Endodermal cell (in vitro differentiated cells): ENCODE measurements at regions not wholly inside any gene's neighbourhood (a gene's known extent, or its start where the extent isn't known, plus 50 kb on each side); places are given as distances from the start of the nearest gene placed in this dataset.
A peak's percentile ranks its signal among the peaks of the same experiment; 100 is the strongest.

Experiments used
- DNase-seq: peaks from one replicate; pipeline ENCODE4 v3.0.0-alpha.2; 2017
- H3K27ac ChIP-seq: 2 replicates; pipeline ENCODE4 v1.5.1; 2013; ENCODE audit warnings: mild to moderate bottlenecking, low read depth, low read length, moderate library complexity
- H3K27me3 ChIP-seq: 2 replicates; pipeline ENCODE4 v1.6.1; 2013; ENCODE audit warnings: mild to moderate bottlenecking, low read length, moderate library complexity; ENCODE audit not compliant: insufficient read depth, control insufficient read depth, poor library complexity, severe bottlenecking
- H3K36me3 ChIP-seq: 2 replicates; pipeline ENCODE4 v1.7.0; 2013; ENCODE audit warnings: mild to moderate bottlenecking, low read length, moderate library complexity; ENCODE audit not compliant: control insufficient read depth, insufficient read depth
- H3K4me1 ChIP-seq: one replicate; pipeline ENCODE4 v1.7.0; 2013; ENCODE audit warnings: low read length; ENCODE audit not compliant: control insufficient read depth, insufficient read depth
- H3K4me3 ChIP-seq: 2 replicates; pipeline ENCODE4 v1.5.1; 2013; ENCODE audit warnings: mild to moderate bottlenecking, low read length, moderate library complexity
- H3K9ac ChIP-seq: 2 replicates; pipeline ENCODE4 v1.6.1; 2013; ENCODE audit warnings: mild to moderate bottlenecking, low read length, moderate library complexity; ENCODE audit not compliant: poor library complexity, severe bottlenecking; ENCODE audit errors: extremely low read depth
- H3K9me3 ChIP-seq: 2 replicates; pipeline ENCODE4 v1.6.1; 2013; ENCODE audit warnings: mild to moderate bottlenecking, low read length, moderate library complexity; ENCODE audit not compliant: control insufficient read depth
- H3K27ac Mint-ChIP-seq: 2 replicates; pipeline ENCODE4 v1.8.0; 2020; ENCODE audit warnings: mixed read lengths
- H3K27me3 Mint-ChIP-seq: 2 replicates; pipeline ENCODE4 v1.8.0; 2021; ENCODE audit warnings: mild to moderate bottlenecking, mixed read lengths; ENCODE audit not compliant: insufficient read depth
- H3K36me3 Mint-ChIP-seq: 2 replicates; pipeline ENCODE4 v1.8.0; 2020; ENCODE audit warnings: low read depth, mixed read lengths
- H3K4me1 Mint-ChIP-seq: 2 replicates; pipeline ENCODE4 v1.8.0; 2020; ENCODE audit warnings: mixed read lengths
- H3K4me3 Mint-ChIP-seq: 2 replicates; pipeline ENCODE4 v1.8.0; 2020; ENCODE audit warnings: mild to moderate bottlenecking, moderate library complexity, mixed read lengths
- H3K9me3 Mint-ChIP-seq: 2 replicates; pipeline ENCODE4 v1.8.0; 2020; ENCODE audit warnings: mild to moderate bottlenecking, mixed read lengths
- WGBS, 2 experiments: methylation state at CpG; one replicate each; pipeline versions ENCODE4 v1.1.5 to v1.1.7; 2013; ENCODE audit warnings: missing lambda C conversion rate in 2 of 2, mixed read lengths in 1 of 2; ENCODE audit not compliant: insufficient coverage in 1 of 2, insufficient read length in 1 of 2; 5-methylcytosine and 5-hydroxymethylcytosine counted together
- TF ChIP-seq, protein P1 (sequence below): fragments of 200-600 bp; sonication (generic); conservative IDR thresholded peaks from 2 replicates; pipeline ENCODE4 v1.5.0; 2021; ENCODE audit warnings: antibody characterized with exemption, mild to moderate bottlenecking

DNA sequence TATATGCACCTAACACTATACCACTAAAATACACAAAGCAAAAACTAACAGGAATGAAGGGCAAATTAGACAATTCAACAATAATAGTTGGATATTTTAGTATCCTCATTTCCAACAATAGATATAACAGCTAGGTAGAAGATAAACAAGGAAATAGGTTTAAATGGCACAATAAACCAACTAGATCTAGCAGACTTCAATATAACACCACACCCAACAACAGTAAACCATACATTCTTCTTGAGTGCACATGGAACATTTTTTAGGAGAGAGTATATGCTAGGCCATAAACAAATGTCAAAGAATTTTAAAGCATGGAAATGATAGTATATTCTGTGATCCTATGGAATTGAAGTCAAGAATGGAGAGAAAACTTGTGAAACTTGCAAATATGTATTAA, 138.4 kb downstream of the NDUFA10 start:
- no peaks in the 10 kb centered on the region for H3K36me3 Mint-ChIP-seq
- Histone ChIP-seq H3K27ac (no peak overlapping the region), H3K27me3 (no peaks in the 10 kb centered on the region), H3K36me3 (no peaks in the 10 kb centered on the region), H3K9ac (no peak overlapping the region), H3K9me3 (peaks cover 19% of the 10 kb centered on the region), H3K4me1 (no peaks in the 10 kb centered on the region), H3K4me3 (no peak overlapping the region)
- TF ChIP-seq, protein P1, sequence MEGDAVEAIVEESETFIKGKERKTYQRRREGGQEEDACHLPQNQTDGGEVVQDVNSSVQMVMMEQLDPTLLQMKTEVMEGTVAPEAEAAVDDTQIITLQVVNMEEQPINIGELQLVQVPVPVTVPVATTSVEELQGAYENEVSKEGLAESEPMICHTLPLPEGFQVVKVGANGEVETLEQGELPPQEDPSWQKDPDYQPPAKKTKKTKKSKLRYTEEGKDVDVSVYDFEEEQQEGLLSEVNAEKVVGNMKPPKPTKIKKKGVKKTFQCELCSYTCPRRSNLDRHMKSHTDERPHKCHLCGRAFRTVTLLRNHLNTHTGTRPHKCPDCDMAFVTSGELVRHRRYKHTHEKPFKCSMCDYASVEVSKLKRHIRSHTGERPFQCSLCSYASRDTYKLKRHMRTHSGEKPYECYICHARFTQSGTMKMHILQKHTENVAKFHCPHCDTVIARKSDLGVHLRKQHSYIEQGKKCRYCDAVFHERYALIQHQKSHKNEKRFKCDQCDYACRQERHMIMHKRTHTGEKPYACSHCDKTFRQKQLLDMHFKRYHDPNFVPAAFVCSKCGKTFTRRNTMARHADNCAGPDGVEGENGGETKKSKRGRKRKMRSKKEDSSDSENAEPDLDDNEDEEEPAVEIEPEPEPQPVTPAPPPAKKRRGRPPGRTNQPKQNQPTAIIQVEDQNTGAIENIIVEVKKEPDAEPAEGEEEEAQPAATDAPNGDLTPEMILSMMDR: no peak
- no peak overlapping the region for H3K27ac Mint-ChIP-seq
- peaks cover 31% of the 10 kb centered on the region for H3K9me3 Mint-ChIP-seq
- no peak for DNase-seq
- H3K27me3 Mint-ChIP-seq: peaks cover 3% of the 10 kb centered on the region
- no peak overlapping the region for H3K4me3 Mint-ChIP-seq
- H3K4me1 Mint-ChIP-seq: peaks cover 2% of the 10 kb centered on the region

DNA sequence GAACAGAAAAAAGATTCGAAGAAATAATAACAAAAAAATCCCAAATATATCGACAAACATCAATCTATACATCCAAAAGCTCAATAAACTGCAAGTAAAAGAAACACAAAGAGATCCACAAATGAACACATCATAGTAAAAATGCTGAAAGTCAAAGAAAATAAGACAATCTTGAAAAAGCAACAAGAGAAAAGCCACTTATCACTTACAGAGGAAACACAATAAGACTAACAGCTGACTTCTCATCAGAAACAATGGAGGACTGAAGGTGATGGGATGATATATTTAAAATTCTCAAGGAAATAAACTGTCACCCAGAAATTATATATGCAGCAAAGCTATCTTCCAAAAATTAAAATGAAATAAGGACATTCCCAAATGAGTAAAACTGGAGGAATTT, 140.3 kb downstream of the NDUFA10 start:
- H3K4me1 Mint-ChIP-seq: peaks cover 9% of the 10 kb centered on the region
- Histone ChIP-seq H3K9me3 (peaks cover 19% of the 10 kb centered on the region), H3K36me3 (no peaks in the 10 kb centered on the region), H3K9ac (no peak overlapping the region), H3K4me3 (no peak overlapping the region), H3K27ac (no peak overlapping the region), H3K4me1 (peaks cover 7% of the 10 kb centered on the region), H3K27me3 (no peaks in the 10 kb centered on the region)
- no peak for DNase-seq
- TF ChIP-seq, protein P1: no peak
- H3K4me3 Mint-ChIP-seq: no peak overlapping the region
- H3K9me3 Mint-ChIP-seq: peaks cover 31% of the 10 kb centered on the region
- no peak overlapping the region for H3K27ac Mint-ChIP-seq
- no peaks in the 10 kb centered on the region for H3K36me3 Mint-ChIP-seq
- peaks cover 3% of the 10 kb centered on the region for H3K27me3 Mint-ChIP-seq
- WGBS, 2 experiments: 88% methylated on average over 2 of the region's 2 CpGs; no CpG with 5 or more reads in 1 of the 2 experiments

DNA sequence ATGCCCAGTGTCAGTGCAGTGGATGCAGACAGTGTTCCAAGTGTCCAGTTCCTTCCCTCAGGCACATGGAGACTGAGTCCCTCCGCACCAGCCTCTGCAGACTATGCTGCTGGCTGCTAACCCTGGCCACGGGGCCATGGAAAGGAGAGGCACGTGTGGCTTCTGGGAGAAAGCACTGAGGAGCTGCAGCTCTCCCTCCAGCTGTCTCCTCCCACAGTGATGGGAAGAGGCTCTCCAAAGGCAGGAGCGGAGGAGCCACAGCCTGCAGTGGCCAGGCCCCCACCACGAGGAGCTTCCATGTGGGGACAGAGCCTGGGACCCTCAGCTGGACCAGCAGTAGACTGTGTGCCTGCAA, 141.1 kb downstream of the NDUFA10 start:
- no peaks in the 10 kb centered on the region for H3K27me3 ChIP-seq
- peaks cover 31% of the 10 kb centered on the region for H3K9me3 Mint-ChIP-seq
- no peak overlapping the region for H3K27ac Mint-ChIP-seq
- H3K27me3 Mint-ChIP-seq: peaks cover 3% of the 10 kb centered on the region
- peaks cover 19% of the 10 kb centered on the region for H3K9me3 ChIP-seq
- H3K4me3 ChIP-seq: no peak overlapping the region
- WGBS, 2 experiments: 82 to 85% methylated on average over 5 of the region's 5 CpGs
- H3K36me3 Mint-ChIP-seq: no peaks in the 10 kb centered on the region
- peaks cover 7% of the 10 kb centered on the region for H3K4me1 ChIP-seq
- H3K4me1 Mint-ChIP-seq: peaks cover 9% of the 10 kb centered on the region
- TF ChIP-seq, protein P1: no peak
- DNase-seq: peak; percentile 14
- H3K4me3 Mint-ChIP-seq: no peak overlapping the region
- H3K9ac ChIP-seq: no peak overlapping the region
- H3K36me3 ChIP-seq: no peaks in the 10 kb centered on the region
- H3K27ac ChIP-seq: no peak overlapping the region
